G401.6 (cell line): ENCODE measurements at regions not wholly inside any gene's neighbourhood (a gene's known extent, or its start where the extent isn't known, plus 50 kb on each side); places are given as distances from the start of the nearest gene placed in this dataset.

Experiments used
- FAIRE-seq: peaks from 2 replicates; lab custom pipeline; 2012; peaks lifted over from hg19 to GRCh38; lab: Jason Lieb, UNC

DNA sequence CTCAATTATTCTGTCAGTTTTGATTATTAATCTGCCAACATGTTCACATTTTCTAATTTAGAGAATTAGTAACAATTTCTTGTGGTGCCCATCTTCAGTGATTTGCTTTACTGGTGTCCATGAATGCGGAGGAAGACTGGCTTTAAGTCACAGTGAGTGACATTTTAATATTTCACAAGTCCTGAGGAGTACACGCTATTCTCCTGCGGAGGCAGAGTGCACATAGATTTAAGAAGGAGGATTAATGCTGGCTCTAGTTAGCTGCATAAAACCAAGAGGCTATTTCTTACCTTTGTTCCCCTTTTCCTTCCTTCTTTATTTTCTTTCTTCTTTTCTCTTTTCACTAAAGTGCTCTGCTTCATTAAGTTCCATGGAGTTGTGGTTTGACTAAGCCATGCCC, 495.2 kb upstream of the IGFBP7 start:
- no peak for FAIRE-seq

DNA sequence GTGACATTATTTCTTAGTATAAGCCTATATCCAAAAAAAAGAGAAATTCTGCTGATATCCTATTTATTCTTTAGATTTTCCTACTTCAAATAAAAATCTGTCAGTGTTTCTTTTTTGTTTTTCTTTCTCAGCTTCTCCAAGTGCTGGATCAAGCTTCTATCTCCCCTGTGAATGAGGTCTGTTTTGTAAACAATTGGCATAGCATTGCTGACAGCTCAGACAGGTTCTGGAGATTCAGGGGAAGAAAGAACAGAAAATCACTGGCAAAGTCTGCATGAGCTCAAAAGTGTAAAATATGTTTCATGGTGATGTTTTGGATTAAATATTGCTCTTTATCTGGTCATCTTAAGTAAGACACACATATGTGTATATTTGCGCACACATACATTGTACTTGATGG, 492.0 kb upstream of the IGFBP7 start:
- FAIRE-seq = no peak

GRCh38 chr4:57591073-57591472, 480.9 kb upstream of the IGFBP7 start:
- no peak for FAIRE-seq

- FAIRE-seq = peak; percentile 64
Measured at GRCh38 chr4:57588557-57588956, 478.4 kb upstream of the IGFBP7 start.

- no peak for FAIRE-seq
Measured at GRCh38 chr4:57580710-57581599, 470.8 kb upstream of the IGFBP7 start.

DNA sequence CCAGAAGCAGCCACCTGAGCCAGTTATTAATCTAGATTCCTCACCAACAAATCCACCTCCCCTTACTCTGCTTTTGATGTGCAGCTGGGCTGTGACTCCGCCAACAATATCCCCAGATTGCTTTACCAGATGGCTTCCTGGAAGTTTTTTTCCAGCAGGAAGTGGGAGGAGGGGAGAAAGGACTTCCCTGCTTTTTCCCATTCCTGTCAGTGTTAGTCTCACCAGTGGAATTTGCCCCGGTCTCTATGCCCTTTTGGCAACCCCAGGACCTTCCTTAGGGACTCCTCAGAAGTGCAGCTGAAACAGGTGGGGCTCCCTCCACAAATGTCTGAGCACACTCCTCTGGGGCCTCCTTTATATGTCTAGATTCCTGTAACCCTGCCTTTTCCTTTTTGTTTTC, 465.2 kb upstream of the IGFBP7 start:
- no peak for FAIRE-seq

- FAIRE-seq = no peak
Measured at GRCh38 chr4:57554556-57555092, 444.4 kb upstream of the IGFBP7 start.

GRCh38 chr4:57553728-57554127, 443.5 kb upstream of the IGFBP7 start:
- no peak for FAIRE-seq

DNA sequence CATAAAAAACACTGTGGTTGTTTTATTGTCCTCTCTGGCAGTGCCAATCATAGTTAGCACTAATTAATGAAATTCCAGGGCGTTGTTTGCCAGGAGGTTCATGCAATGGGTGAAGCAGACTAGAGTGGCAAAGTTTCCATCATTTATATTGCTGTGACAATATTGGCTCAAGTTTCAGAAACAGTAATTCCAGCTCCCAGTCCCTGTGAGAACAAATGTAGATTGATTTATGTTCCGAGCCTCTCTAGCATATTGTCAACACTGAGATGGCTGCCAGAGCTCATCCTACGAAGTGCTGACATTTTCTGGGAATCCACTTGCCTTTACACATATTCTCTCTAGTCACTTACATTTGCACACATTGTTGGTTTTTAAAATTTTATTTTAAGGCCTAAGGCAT, 440.0 kb upstream of the IGFBP7 start:
- FAIRE-seq = no peak

GRCh38 chr4:57548856-57549255, 438.7 kb upstream of the IGFBP7 start:
- no peak for FAIRE-seq

DNA sequence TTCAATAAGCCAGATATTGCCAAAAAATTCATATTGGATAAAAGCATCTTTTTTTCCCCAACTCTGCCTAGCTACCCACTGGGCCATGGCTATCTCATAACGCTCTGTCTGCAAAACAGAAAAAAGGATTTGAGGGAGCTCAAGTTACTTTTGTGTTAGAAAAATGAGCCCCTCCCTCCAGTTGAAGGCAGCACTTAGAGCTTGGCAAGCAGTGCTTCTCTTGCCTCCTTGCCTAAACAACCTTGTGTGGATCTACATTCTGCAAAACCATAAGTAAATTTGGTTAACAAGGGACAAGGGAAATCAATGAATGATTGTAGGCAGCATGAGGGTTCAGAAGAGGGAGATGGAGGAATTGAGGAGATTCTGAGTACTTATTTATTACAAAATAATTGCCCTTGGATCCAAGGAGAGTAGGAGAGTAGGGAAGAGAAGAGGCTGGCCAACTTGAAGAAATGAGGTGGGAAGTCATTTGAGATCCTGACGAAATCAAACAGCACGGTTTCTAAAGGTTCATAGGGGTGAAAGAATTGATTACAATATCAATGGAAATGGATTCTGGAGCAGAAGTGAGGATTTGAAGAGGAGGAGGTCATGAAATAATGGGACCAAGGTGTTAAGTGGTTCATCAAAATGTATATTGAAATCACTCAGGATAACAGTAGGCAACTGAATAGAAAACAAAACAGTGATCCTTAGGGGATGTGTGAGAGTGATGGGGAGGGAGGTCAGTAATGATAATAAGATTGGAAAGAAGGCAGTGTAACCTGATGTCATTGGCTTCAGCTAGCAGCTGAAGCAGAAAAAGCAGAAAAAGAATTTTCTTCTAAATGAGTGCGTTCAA, 434.8 kb upstream of the IGFBP7 start:
- no peak for FAIRE-seq

DNA sequence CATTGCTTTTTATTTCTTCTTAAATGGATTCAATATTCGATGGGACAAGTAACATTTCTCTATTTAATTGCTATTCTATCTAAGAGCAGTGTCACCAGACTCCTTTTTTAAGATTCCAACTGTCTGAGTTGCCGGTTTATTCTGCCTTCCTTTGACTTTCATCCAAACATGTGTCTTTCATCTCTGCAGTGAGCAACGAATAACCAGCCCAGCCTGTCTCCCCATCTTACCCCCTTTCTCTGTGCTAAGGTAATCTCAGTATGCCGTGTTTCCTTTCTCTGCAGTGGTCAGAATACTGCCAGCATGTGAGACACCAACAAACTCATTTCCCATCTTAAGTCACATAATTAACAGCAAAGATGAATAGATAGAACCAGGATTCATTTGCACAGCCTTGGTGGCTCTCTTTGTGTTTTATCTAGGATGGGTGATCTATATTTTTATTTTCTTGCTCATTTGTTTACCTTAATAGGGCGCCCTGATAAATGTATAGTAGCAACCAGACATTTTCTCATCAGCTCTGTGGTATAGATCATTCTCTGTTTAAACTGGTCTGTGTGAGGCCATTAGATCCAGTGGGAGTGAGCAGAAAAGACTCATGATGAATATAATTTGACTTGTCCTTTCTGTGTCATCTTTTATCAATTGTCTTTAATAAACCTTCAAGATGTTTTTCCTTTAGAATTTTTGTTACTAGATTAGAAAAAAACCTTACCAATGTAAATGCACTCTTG, 394.8 kb upstream of the IGFBP7 start:
- no peak for FAIRE-seq

- no peak for FAIRE-seq
Measured at GRCh38 chr4:57504139-57504538, 394.0 kb upstream of the IGFBP7 start.

DNA sequence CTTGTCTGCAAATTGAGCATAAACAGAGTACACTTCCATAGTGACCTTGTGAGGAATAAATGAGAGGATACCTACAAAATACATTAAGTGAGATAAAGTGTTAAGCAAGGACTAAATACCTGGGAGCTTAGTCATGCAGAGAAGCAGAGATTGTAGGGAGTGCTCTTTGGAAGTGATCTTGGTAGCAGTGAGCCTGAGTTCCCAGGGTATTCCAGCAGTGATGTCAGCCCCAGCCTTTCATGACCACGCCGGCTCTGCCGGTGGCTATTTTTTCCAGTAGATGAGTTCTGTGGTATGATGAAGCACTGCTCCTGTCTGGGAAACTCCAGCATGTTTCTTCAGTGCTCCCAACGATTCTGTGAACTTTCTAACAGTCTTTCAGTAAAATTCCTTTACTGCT, 391.5 kb upstream of the IGFBP7 start:
- no peak for FAIRE-seq

DNA sequence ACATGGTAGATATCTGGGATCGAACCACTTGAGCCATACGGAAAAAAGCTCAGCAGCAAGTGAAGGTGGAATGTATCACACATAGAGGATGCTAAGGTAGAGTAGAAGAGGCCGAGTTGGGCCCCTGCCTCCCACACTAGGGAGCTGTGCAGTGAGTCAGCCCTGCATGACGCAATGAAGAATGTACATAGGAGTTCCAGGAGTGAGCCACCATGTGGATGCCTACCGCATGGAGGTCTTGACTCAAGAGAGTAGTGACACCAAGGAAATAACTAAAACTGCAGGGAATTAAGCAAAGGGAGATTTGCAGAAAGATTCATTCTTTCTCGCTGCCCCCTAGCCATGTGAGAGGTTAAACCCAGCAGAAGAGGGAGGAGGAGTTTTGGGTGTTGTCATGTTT, 389.6 kb upstream of the IGFBP7 start:
- FAIRE-seq = no peak

GRCh38 chr4:57498251-57498650, 388.1 kb upstream of the IGFBP7 start:
- no peak for FAIRE-seq

- FAIRE-seq = no peak
Measured at GRCh38 chr4:57496697-57497471, 386.7 kb upstream of the IGFBP7 start.

DNA sequence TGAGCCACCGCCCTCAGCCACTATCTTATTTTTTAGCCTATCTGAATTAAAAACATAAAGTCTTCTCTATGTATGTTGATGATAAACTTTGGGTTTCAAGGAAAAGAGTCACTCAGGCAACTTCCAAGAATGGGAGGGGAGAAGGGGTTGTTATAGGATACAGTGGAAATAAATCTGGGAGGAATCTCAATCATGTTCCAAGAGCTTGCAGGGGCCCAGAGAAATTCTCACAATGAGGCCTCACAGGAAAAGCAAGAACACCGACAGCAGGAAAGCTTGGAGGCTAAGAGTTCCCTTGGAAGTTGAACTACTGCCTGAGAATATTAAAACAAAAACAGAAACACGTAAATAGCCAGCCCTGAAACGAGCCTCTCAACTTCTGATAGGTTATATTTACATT, 384.6 kb upstream of the IGFBP7 start:
- no peak for FAIRE-seq

- no peak for FAIRE-seq
Measured at GRCh38 chr4:57492251-57492878, 382.2 kb upstream of the IGFBP7 start.

GRCh38 chr4:57491388-57491787, 381.2 kb upstream of the IGFBP7 start:
- no peak for FAIRE-seq
